IPS DF 19.7 (cell line): ENCODE measurements at regions not wholly inside any gene's neighbourhood (a gene's known extent, or its start where the extent isn't known, plus 50 kb on each side); places are given as distances from the start of the nearest gene placed in this dataset.
A peak's percentile ranks its signal among the peaks of the same experiment; 100 is the strongest.
"Not testable (repeated sequence)": the region's sequence is repeated elsewhere in the genome, so short reads cannot be mapped to it uniquely, and the experiment has no call there.

Experiments
- DNase-seq: peaks from one replicate; pipeline ENCODE4 v3.0.0-alpha.2; 2013; ENCODE audit warnings: low read depth, low spot score

GRCh38 chr16:59634004-59634579 lies 900.0 kb upstream of the GOT2 start:
- no peak for DNase-seq

- no peak for DNase-seq
Measured at GRCh38 chr16:59632276-59632855, 898.2 kb upstream of the GOT2 start.

DNA sequence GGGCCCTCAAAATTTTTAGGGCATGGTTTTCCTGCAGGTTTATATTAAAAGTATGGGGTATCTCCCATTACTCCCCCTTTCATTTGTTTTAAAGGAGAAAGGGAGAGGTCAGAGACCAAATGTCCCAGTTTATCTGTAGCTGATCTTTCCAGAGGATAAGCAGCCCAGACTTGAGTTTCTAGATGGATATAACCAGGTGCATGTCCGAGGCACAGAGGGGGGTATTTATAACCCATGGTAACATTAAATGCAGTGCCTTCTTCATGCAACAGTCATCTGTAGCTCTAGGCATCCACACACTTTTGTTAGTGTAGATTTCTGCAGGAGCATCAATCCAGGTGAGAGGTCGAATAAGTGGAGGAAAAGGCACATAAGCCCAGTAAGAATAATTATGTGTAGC lies 890.3 kb upstream of the GOT2 start:
- not testable (repeated sequence) for DNase-seq

DNA sequence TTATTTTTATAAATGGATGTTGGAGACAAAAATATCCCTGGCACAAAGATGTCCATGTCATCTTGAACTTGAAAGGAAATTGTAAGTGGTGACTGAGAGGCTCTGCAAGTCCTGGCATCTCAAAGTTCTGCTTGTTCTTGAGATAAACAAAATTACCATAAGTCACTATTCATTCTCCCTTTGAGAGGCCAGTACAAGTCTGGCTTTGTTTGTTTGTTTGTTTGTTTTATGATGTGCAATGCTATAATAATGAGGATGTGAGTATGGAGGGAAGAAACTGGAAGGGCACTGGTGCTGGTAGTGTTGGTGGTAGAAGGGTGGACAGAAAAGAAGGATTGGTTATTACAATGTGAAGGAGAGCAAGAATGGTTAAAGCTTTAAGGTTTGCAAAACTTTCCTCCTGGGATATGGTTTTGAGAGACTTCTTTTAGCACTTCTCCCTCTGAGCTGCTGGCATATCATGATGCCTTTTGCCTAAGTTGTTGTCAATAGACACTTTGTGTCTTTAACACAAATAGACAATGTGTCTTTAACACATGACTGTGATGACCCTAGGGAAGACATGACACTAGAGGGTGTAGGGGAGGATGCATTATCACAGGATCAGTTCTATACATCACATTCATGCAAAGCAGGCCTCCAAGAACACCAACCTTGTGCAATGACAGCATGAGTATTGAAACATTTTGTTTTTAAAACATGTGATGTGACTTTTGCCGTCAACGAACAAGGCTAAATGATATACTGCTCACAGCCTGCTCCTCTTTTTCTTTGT lies 880.5 kb upstream of the GOT2 start:
- no peak for DNase-seq

GRCh38 chr16:59612910-59613620 lies 878.9 kb upstream of the GOT2 start:
- not testable (repeated sequence) for DNase-seq

DNA sequence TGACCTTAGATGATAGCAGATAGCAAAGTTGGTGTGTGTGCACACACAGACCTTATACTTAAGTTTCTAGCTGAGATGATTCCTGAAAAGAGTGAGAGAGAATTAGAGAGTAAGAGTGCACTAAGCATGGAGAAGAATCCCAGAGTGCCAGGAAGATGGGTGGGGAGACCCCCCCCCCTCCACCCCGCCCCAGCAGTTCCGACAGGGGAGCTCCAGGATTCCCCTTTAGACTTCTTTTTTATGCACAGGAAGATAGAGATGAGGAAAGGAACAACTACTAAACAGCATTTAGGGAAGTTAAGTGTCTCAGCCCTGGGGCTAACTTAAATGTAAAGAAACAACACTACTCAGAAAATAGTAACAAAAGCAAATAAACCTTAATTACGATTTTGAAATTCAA lies 878.0 kb upstream of the GOT2 start:
- no peak for DNase-seq

- no peak for DNase-seq
Measured at GRCh38 chr16:59611556-59611955, 877.4 kb upstream of the GOT2 start.

- no peak for DNase-seq
Measured at GRCh38 chr16:59605706-59606105, 871.6 kb upstream of the GOT2 start.

DNA sequence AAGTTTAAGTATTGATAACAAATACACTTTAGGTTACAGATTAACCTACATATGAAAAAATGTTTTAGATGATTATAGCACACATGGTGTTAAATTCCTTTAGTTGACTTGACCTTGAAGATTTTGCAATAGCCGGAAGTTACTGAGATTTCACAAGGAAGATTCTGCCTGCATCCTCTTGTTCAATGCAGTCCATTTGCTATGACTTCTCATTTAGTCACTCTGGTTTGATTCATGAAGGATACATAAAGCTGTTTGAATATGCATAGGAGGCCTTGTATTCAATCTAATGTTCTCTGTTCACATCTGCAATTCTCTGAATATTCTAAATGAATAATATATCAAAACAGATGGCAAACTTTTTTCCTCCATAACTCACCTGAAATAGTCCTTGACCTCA lies 870.2 kb upstream of the GOT2 start:
- no peak for DNase-seq

GRCh38 chr16:59601452-59601851 lies 867.3 kb upstream of the GOT2 start:
- DNase-seq, result no peak

- DNase-seq, result no peak
Measured at GRCh38 chr16:59597269-59597668, 863.2 kb upstream of the GOT2 start.

GRCh38 chr16:59596693-59597092 lies 862.6 kb upstream of the GOT2 start:
- no peak for DNase-seq

- DNase-seq, result no peak
Measured at GRCh38 chr16:59593194-59593661, 859.1 kb upstream of the GOT2 start.

DNA sequence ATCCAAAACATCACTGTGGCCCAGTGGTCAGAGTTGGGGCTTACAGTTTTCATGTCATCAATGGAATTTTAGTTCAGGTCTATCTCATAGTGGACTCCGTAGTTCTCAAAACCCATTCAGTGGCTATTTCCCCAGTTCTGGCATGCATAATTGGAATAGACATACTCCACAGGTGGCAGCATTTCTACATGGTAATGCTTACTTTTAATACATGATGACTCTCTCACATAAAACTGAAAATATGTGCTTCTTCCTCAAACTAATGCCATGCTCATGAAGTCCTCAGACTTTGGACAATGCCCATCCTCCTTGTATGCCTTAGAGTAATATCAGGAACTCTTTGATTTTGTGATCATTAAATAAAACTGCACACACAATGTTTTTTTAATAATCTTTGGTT lies 857.4 kb upstream of the GOT2 start:
- no peak for DNase-seq

- DNase-seq, result no peak
Measured at GRCh38 chr16:59590845-59591244, 856.7 kb upstream of the GOT2 start.

DNA sequence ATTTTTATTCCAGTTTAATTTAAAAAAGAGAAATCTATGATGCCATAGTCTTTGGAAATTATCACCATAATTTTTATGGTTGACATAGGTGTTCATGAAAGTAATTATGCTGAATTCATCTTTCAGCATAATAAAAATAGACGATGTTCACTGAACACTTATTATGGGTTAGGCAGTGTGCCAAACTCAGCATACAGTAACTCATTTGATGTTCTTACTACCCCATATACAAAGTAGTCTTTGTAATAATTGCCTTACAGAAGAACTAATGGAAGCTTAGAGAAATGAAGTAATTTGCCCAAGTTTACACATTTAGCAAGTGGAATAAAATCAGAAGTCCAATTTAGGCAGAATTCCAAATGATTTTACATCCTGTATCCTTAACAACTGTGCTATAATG lies 852.2 kb upstream of the GOT2 start:
- no peak for DNase-seq

DNA sequence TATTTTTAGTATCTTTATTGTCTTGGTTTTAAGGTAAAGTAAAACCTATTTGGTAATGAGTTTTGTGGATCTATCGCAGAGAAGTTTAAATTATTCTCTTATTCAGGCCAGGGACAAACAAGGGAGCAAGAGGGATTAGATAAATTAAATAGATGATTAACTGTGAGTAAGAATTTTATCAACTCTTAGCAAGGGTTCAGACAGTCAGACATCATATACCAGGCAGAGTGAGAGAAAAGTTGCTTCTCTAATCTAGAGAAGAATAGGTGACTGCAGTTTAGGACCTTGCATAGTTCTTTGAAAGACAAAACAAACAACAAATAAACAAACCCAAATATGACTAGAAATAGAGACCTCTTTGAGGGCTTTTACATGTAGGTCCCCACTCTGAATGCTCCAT lies 840.2 kb upstream of the GOT2 start:
- DNase-seq, result no peak

- no peak for DNase-seq
Measured at GRCh38 chr16:59573528-59574271, 839.6 kb upstream of the GOT2 start.

- DNase-seq, result no peak
Measured at GRCh38 chr16:59567496-59567895, 833.4 kb upstream of the GOT2 start.

GRCh38 chr16:59566446-59566845 lies 832.3 kb upstream of the GOT2 start:
- no peak for DNase-seq

GRCh38 chr16:59558679-59559078 lies 824.6 kb upstream of the GOT2 start:
- no peak for DNase-seq

DNA sequence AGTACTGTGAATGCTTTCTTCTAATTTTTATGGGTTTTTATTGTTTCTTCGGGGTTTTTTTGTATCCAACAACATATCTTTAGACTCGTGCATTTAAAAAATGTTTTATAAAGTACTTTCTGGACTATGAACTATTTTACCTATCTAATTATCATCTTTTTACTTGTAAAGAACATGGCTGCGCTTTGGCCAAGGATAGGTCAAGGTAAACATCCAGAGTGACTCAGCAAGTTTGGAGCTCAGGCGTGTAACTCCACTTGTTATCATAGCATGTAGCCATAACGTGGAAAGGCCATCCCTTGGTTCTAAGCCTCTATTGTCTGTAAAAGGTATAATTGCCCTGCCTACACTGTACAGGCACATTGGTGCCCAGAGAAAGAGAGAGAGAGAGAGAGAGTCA lies 818.0 kb upstream of the GOT2 start:
- DNase-seq, result peak; percentile 2
